Smooth muscle cell (in vitro differentiated cells): ENCODE measurements at regions not wholly inside any gene's neighbourhood (a gene's known extent, or its start where the extent isn't known, plus 50 kb on each side); places are given as distances from the start of the nearest gene placed in this dataset.
A peak's percentile ranks its signal among the peaks of the same experiment; 100 is the strongest.

Source experiments
- DNase-seq: peaks from one replicate; lab custom pipeline; 2025; ENCODE audit not compliant: unreplicated experiment; lab: John Stamatoyannopoulos, UW
- H2AFZ ChIP-seq: fragments of 200-600 bp; sonication (generic); 2 replicates; pipeline ENCODE4 v1.6.0; 2016; ENCODE audit warnings: antibody characterized with exemption, low read depth, mild to moderate bottlenecking
- H3F3A ChIP-seq: fragments of 200-600 bp; sonication (generic); 2 replicates; pipeline ENCODE4 v1.6.0; 2017; ENCODE audit warnings: antibody characterized with exemption, low read depth
- H3K27ac ChIP-seq: fragments of 200-600 bp; sonication (generic); 2 replicates; pipeline ENCODE4 v1.5.1; 2016; ENCODE audit warnings: low read depth, mild to moderate bottlenecking
- H3K27me3 ChIP-seq: fragments of 200-600 bp; sonication (generic); 2 replicates; pipeline ENCODE4 v1.6.1; 2016; ENCODE audit warnings: low read depth, mild to moderate bottlenecking
- H3K36me3 ChIP-seq: fragments of 200-600 bp; sonication (generic); 2 replicates; pipeline ENCODE4 v1.5.1; 2016; ENCODE audit warnings: low read depth
- H3K4me1 ChIP-seq: fragments of 200-600 bp; sonication (generic); 2 replicates; pipeline ENCODE4 v1.5.1; 2016; ENCODE audit warnings: low read depth
- H3K4me2 ChIP-seq: fragments of 200-600 bp; sonication (generic); 2 replicates; pipeline ENCODE4 v1.6.0; 2016; ENCODE audit warnings: mild to moderate bottlenecking
- H3K4me3 ChIP-seq: fragments of 200-600 bp; sonication (generic); 2 replicates; pipeline ENCODE4 v1.5.1; 2016; ENCODE audit warnings: mild to moderate bottlenecking
- H3K79me2 ChIP-seq: fragments of 200-600 bp; sonication (generic); 2 replicates; pipeline ENCODE4 v1.6.0; 2016; ENCODE audit warnings: low read depth, mild to moderate bottlenecking
- H3K9ac ChIP-seq: fragments of 200-600 bp; sonication (generic); 2 replicates; pipeline ENCODE4 v1.6.0; 2016; ENCODE audit warnings: low read depth
- H3K9me3 ChIP-seq: fragments of 200-600 bp; sonication (generic); replicated peaks from 2 replicates; pipeline ENCODE4 v1.5.1; 2016; ENCODE audit warnings: low read depth
- H4K20me1 ChIP-seq: fragments of 200-600 bp; sonication (generic); 2 replicates; pipeline ENCODE4 v1.6.0; 2016; ENCODE audit warnings: low read depth
- WGBS: methylation state at CpG from one replicate; pipeline ENCODE4 v1.1.7; 2016; ENCODE audit warnings: low lambda C conversion rate; 5-methylcytosine and 5-hydroxymethylcytosine counted together
- TF ChIP-seq, protein P1 (sequence below): fragments of 200-600 bp; sonication (generic); IDR thresholded peaks from 2 replicates; pipeline ENCODE4 v1.5.1; 2017; ENCODE audit warnings: borderline replicate concordance, mild to moderate bottlenecking, antibody characterized with exemption; ENCODE audit not compliant: insufficient read depth, poor library complexity, severe bottlenecking

DNA sequence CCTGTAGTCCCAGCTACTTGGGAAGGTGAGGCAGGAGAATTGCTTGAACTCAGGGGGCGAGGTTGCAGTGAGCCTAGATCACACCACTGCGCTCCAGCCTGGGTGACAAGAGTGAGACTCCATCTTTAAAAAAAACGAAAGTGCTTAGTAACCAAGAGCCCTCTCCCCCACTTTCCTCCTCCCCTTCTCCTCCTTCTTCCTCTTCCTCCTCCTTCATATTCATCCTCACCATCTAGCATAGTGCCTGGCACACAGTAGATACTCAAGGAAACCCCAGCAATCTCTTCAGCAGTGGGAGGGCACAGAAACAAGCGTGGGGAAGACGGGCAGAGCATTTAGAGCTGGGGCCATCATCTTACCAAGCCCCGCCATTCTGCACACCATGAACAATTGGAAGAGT lies 119.4 kb upstream of the SLC45A1 start:
- TF ChIP-seq, protein P1, sequence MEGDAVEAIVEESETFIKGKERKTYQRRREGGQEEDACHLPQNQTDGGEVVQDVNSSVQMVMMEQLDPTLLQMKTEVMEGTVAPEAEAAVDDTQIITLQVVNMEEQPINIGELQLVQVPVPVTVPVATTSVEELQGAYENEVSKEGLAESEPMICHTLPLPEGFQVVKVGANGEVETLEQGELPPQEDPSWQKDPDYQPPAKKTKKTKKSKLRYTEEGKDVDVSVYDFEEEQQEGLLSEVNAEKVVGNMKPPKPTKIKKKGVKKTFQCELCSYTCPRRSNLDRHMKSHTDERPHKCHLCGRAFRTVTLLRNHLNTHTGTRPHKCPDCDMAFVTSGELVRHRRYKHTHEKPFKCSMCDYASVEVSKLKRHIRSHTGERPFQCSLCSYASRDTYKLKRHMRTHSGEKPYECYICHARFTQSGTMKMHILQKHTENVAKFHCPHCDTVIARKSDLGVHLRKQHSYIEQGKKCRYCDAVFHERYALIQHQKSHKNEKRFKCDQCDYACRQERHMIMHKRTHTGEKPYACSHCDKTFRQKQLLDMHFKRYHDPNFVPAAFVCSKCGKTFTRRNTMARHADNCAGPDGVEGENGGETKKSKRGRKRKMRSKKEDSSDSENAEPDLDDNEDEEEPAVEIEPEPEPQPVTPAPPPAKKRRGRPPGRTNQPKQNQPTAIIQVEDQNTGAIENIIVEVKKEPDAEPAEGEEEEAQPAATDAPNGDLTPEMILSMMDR, result no peak
- Histone ChIP-seq H3F3A (peaks cover 22% of the 10 kb centered on the region), H3K4me1 (peaks cover 17% of the 10 kb centered on the region), H3K4me2 (no peak overlapping the region), H3K9ac (no peak overlapping the region), H3K79me2 (no peaks in the 10 kb centered on the region), H3K27me3 (no peaks in the 10 kb centered on the region), H3K9me3 (no peaks in the 10 kb centered on the region), H4K20me1 (no peaks in the 10 kb centered on the region), H2AFZ (no peak overlapping the region), H3K27ac (no peak overlapping the region), H3K36me3 (no peaks in the 10 kb centered on the region), H3K4me3 (no peak overlapping the region)
- no peak for DNase-seq
- WGBS, result 98% methylated on average over 6 of the region's 6 CpGs

DNA sequence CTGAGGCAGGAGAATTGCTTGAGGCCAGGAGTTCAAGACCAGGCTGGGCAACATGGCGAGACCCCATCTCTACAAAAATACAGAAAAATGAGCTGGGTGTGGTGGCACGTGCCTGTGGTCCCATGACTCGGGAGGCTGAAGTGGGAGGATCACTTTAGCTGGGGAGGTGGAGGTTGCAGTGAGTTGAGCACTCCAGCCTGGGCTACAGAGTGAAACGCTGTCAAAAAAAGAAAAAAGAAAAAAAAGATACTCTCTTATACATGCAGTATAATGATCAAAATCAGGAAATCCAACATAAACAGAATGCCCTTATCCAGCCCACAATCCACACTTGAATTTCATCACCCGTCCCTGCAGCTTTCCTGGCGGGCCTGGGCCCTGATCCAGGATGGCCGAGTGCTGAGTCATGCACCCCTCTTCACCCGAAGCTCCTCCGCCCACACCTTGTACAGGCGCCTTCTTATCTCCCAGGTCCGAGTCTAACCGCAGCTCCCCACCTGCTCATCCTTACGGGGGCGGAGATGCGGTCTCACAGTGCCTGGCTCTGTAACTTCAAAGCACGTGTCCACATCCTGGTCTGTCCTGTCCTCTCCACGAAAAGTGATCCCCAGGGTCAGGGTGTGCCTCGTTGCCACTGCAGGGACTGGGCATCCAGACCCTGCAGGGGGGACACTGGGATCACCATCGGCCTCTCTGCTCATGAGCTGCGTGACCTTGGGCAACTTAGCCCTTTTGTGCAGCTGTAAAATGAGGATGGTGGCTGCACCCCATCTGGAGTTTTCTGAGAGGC lies 120.2 kb upstream of the SLC45A1 start:
- H3K4me2 ChIP-seq, result no peak overlapping the region
- no peak overlapping the region for H3K27ac ChIP-seq
- TF ChIP-seq, protein P1, result no peak
- H3K9me3 ChIP-seq, result no peaks in the 10 kb centered on the region
- H3K27me3 ChIP-seq, result no peaks in the 10 kb centered on the region
- no peak overlapping the region for H3K9ac ChIP-seq
- no peaks in the 10 kb centered on the region for H3K79me2 ChIP-seq
- peaks cover 14% of the 10 kb centered on the region for H3K4me1 ChIP-seq
- H2AFZ ChIP-seq, result no peak overlapping the region
- H3K36me3 ChIP-seq, result no peaks in the 10 kb centered on the region
- WGBS, result 23% methylated on average over 19 of the region's 20 CpGs
- no peak for DNase-seq
- peaks cover 14% of the 10 kb centered on the region for H3F3A ChIP-seq
- no peak overlapping the region for H3K4me3 ChIP-seq
- no peaks in the 10 kb centered on the region for H4K20me1 ChIP-seq

DNA sequence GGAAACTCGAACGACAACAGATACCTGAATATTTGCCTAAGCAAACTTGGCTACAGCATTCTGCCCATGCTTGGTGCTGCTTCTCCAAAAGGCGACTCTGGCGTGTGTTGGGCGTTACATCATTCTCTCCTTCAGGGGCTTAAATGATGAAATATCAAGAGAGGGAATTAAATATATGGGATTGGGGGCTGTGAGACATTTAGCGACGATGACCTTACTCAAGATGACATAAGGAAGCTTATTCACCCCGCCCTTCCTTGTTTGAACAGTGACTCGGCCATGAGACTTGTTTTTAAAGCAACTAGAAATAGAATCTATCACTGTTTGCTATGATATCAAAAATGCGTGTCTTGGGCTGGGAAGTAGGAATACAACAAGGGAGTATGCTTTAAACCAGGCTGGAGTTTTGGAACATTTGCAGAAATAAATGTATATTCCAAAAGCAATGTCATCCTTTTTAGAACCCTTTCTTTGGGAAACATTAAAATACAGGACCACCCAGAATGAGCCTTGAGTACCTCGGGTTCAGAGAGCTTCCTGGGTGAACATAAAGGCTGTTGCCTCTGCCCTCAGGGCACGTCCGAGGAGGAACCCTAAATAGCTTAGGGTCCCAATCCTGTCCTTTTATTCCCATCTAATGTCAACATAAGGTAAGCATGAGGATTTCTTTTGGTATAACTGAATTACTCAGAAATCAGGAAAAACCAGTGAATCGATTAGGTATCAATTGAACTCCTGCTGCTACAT lies 123.3 kb upstream of the SLC45A1 start:
- Histone ChIP-seq H3K9me3 (no peaks in the 10 kb centered on the region), H3K4me2 (no peak overlapping the region), H3K36me3 (no peaks in the 10 kb centered on the region), H3K4me3 (no peak overlapping the region), H3K27ac (no peak overlapping the region), H3K9ac (no peak overlapping the region), H4K20me1 (no peaks in the 10 kb centered on the region), H2AFZ (peak overlapping the region; percentile 27), H3K27me3 (no peaks in the 10 kb centered on the region), H3F3A (no peaks in the 10 kb centered on the region), H3K4me1 (no peaks in the 10 kb centered on the region), H3K79me2 (no peaks in the 10 kb centered on the region)
- no peak for DNase-seq
- TF ChIP-seq, protein P1, result no peak
- 87% methylated on average over 14 of the region's 14 CpGs for WGBS
